Astrocyte (in vitro differentiated cells and primary cell): ENCODE measurements at regions not wholly inside any gene's neighbourhood (a gene's known extent, or its start where the extent isn't known, plus 50 kb on each side); places are given as distances from the start of the nearest gene placed in this dataset.

Experiments used
- DNase-seq: peaks from one replicate; pipeline ENCODE4 v3.0.0-alpha.2; 2010; ENCODE audit warnings: low read depth
- FAIRE-seq: peaks from 2 replicates; lab custom pipeline; 2011; peaks lifted over from hg19 to GRCh38; lab: Jason Lieb, UNC
- H2AFZ ChIP-seq: 2 replicates; pipeline ENCODE4 v1.6.0; 2012; ENCODE audit warnings: low read depth, low read length, inconsistent platforms
- H3K27ac ChIP-seq: 2 replicates; pipeline ENCODE4 v1.5.1; 2011; ENCODE audit warnings: low read depth, low read length, inconsistent platforms
- H3K27me3 ChIP-seq: 2 replicates; pipeline ENCODE4 v1.6.0; 2011; ENCODE audit warnings: low read length, inconsistent platforms; ENCODE audit not compliant: insufficient read depth
- H3K36me3 ChIP-seq: 2 replicates; pipeline ENCODE4 v1.5.1; 2011; ENCODE audit warnings: low read length, inconsistent platforms; ENCODE audit not compliant: insufficient read depth
- H3K4me1 ChIP-seq: 2 replicates; pipeline ENCODE4 v1.5.1; 2011; ENCODE audit warnings: low read length, inconsistent platforms; ENCODE audit not compliant: insufficient read depth
- H3K4me2 ChIP-seq: 2 replicates; pipeline ENCODE4 v1.6.0; 2012; ENCODE audit warnings: low read length, inconsistent platforms
- H3K4me3 ChIP-seq: 2 replicates; pipeline ENCODE4 v1.5.1; 2011; ENCODE audit warnings: low read depth, mild to moderate bottlenecking, low read length, inconsistent platforms; ENCODE audit not compliant: insufficient read depth
- H3K79me2 ChIP-seq: 2 replicates; pipeline ENCODE4 v1.6.0; 2012; ENCODE audit warnings: mild to moderate bottlenecking, low read length, inconsistent platforms; ENCODE audit not compliant: insufficient read depth
- H3K9ac ChIP-seq: 2 replicates; pipeline ENCODE4 v1.6.0; 2012; ENCODE audit warnings: mild to moderate bottlenecking, low read length, inconsistent platforms
- H3K9me3 ChIP-seq: 2 replicates; pipeline ENCODE4 v1.5.1; 2012; ENCODE audit warnings: low read depth, mild to moderate bottlenecking, low read length, inconsistent platforms; ENCODE audit not compliant: insufficient read depth
- H4K20me1 ChIP-seq: 2 replicates; pipeline ENCODE4 v1.6.0; 2012; ENCODE audit warnings: low read length, inconsistent platforms; ENCODE audit not compliant: insufficient read depth
- H3K27ac Mint-ChIP-seq: one replicate; pipeline ENCODE4 v1.8.0; 2021; ENCODE audit warnings: mild to moderate bottlenecking, mixed read lengths; ENCODE audit not compliant: unreplicated experiment
- H3K27me3 Mint-ChIP-seq: one replicate; pipeline ENCODE4 v1.8.0; 2021; ENCODE audit warnings: low read depth, mixed read lengths; ENCODE audit not compliant: unreplicated experiment
- H3K36me3 Mint-ChIP-seq: one replicate; pipeline ENCODE4 v1.8.0; 2021; ENCODE audit warnings: low read depth, mixed read lengths; ENCODE audit not compliant: unreplicated experiment
- H3K4me1 Mint-ChIP-seq: one replicate; pipeline ENCODE4 v1.8.0; 2021; ENCODE audit warnings: low read depth, mixed read lengths; ENCODE audit not compliant: unreplicated experiment
- H3K4me3 Mint-ChIP-seq: one replicate; pipeline ENCODE4 v1.8.0; 2021; ENCODE audit warnings: mild to moderate bottlenecking, moderate library complexity, mixed read lengths; ENCODE audit not compliant: unreplicated experiment
- H3K9me3 Mint-ChIP-seq: one replicate; pipeline ENCODE4 v1.8.0; 2021; ENCODE audit warnings: mild to moderate bottlenecking, mixed read lengths; ENCODE audit not compliant: unreplicated experiment
- CTCF ChIP-seq: IDR thresholded peaks from 2 replicates; pipeline ENCODE4 v1.5.1; 2011; ENCODE audit warnings: low read depth, mild to moderate bottlenecking, inconsistent platforms, low read length, moderate library complexity; ENCODE audit not compliant: insufficient read depth
- EZH2 ChIP-seq: IDR thresholded peaks from 2 replicates; pipeline ENCODE4 v1.6.1; 2012; ENCODE audit warnings: mild to moderate bottlenecking, low read length, inconsistent platforms; ENCODE audit not compliant: insufficient read depth

GRCh38 chr5:74413403-74414048 lies 227.0 kb downstream of the ENC1 start:
- no peak overlapping the region for H3K4me2 ChIP-seq
- H3K4me1 ChIP-seq, result no peaks in the 10 kb centered on the region
- H3K9ac ChIP-seq, result no peak overlapping the region
- H3K27me3 ChIP-seq, result no peaks in the 10 kb centered on the region
- no peak overlapping the region for H3K27ac ChIP-seq
- Mint-ChIP-seq H3K27me3 (no peaks in the 10 kb centered on the region), H3K4me3 (no peak overlapping the region), H3K4me1 (peaks cover 34% of the 10 kb centered on the region), H3K27ac (no peak overlapping the region), H3K9me3 (peaks cover 2% of the 10 kb centered on the region), H3K36me3 (no peaks in the 10 kb centered on the region)
- no peak overlapping the region for H2AFZ ChIP-seq
- no peaks in the 10 kb centered on the region for H3K36me3 ChIP-seq
- FAIRE-seq (no peak), DNase-seq (no peak)
- no peak overlapping the region for H3K4me3 ChIP-seq
- H4K20me1 ChIP-seq, result no peaks in the 10 kb centered on the region
- TF ChIP-seq EZH2 (no peak), CTCF (no peak)
- no peaks in the 10 kb centered on the region for H3K79me2 ChIP-seq
- H3K9me3 ChIP-seq, result no peaks in the 10 kb centered on the region

GRCh38 chr5:74412066-74412465 lies 228.5 kb downstream of the ENC1 start:
- DNase-seq (no peak), FAIRE-seq (no peak)
- Histone ChIP-seq H3K27ac (no peak overlapping the region), H3K9ac (no peak overlapping the region), H4K20me1 (no peaks in the 10 kb centered on the region), H3K4me2 (no peak overlapping the region), H3K4me1 (no peaks in the 10 kb centered on the region), H2AFZ (no peak overlapping the region), H3K27me3 (no peaks in the 10 kb centered on the region), H3K36me3 (no peaks in the 10 kb centered on the region), H3K4me3 (no peak overlapping the region), H3K79me2 (no peaks in the 10 kb centered on the region), H3K9me3 (no peaks in the 10 kb centered on the region)
- Mint-ChIP-seq H3K4me1 (peaks cover 35% of the 10 kb centered on the region), H3K4me3 (no peak overlapping the region), H3K27ac (no peak overlapping the region), H3K36me3 (no peaks in the 10 kb centered on the region), H3K9me3 (peaks cover 2% of the 10 kb centered on the region), H3K27me3 (no peaks in the 10 kb centered on the region)
- TF ChIP-seq EZH2 (no peak), CTCF (no peak)

GRCh38 chr5:74409712-74410111 lies 230.8 kb downstream of the ENC1 start:
- no peaks in the 10 kb centered on the region for H3K36me3 ChIP-seq
- Mint-ChIP-seq H3K4me1 (peaks cover 24% of the 10 kb centered on the region), H3K9me3 (peaks cover 2% of the 10 kb centered on the region), H3K36me3 (no peaks in the 10 kb centered on the region), H3K27ac (no peak overlapping the region), H3K4me3 (no peak overlapping the region), H3K27me3 (no peaks in the 10 kb centered on the region)
- no peak overlapping the region for H3K9ac ChIP-seq
- H3K4me1 ChIP-seq, result no peaks in the 10 kb centered on the region
- H3K27ac ChIP-seq, result no peak overlapping the region
- no peak for FAIRE-seq
- no peaks in the 10 kb centered on the region for H3K27me3 ChIP-seq
- no peaks in the 10 kb centered on the region for H4K20me1 ChIP-seq
- H3K9me3 ChIP-seq, result no peaks in the 10 kb centered on the region
- H3K79me2 ChIP-seq, result no peaks in the 10 kb centered on the region
- H3K4me2 ChIP-seq, result no peak overlapping the region
- H3K4me3 ChIP-seq, result no peak overlapping the region
- no peak overlapping the region for H2AFZ ChIP-seq
- DNase-seq, result no peak
- TF ChIP-seq CTCF (no peak), EZH2 (no peak)
